Lower lobe of right lung (tissue), 2 donors: ENCODE measurements at regions not wholly inside any gene's neighbourhood (a gene's known extent, or its start where the extent isn't known, plus 50 kb on each side); places are given as distances from the start of the nearest gene placed in this dataset.

Experiments
- ATAC-seq, 2 donors: fragments of 200-7000 bp; cut with Tn5 transposase; one replicate each; pipeline ENCODE4 v1.9.1; 2020 to 2022; ENCODE audit warnings: mild to moderate bottlenecking in 2 of 2, moderate library complexity in 2 of 2
- DNase-seq: peaks from one replicate; pipeline ENCODE4 v3.0.0-alpha.2; 2020
- H3K27ac ChIP-seq: fragments of 200-600 bp; one replicate; pipeline ENCODE4 v1.8.0; 2022
- H3K27me3 ChIP-seq: fragments of 200-600 bp; one replicate; pipeline ENCODE4 v1.8.0; 2022; ENCODE audit warnings: low read depth
- H3K36me3 ChIP-seq: fragments of 200-600 bp; one replicate; pipeline ENCODE4 v1.8.0; 2022; ENCODE audit warnings: mild to moderate bottlenecking
- H3K4me1 ChIP-seq: fragments of 200-600 bp; one replicate; pipeline ENCODE4 v1.8.0; 2022
- H3K4me3 ChIP-seq: fragments of 200-600 bp; one replicate; pipeline ENCODE4 v1.8.0; 2022; ENCODE audit warnings: mild to moderate bottlenecking
- H3K9me3 ChIP-seq: fragments of 200-600 bp; one replicate; pipeline ENCODE4 v1.8.0; 2022
- CTCF ChIP-seq: fragments of 200-600 bp; IDR thresholded peaks from one replicate; pipeline ENCODE4 v1.8.0; 2022; ENCODE audit warnings: antibody characterized with exemption, mild to moderate bottlenecking
- intact Hi-C: fragments of 100-400 bp; cut with DNase I; formaldehyde crosslinking; loops from one replicate; pipeline ENCODE4 v1.11.0; 2022
- donor health status: DM: no; HTN: yes; CAD: no; lungs with severe emphysema.

GRCh38 chr10:128934492-128934891, 532.5 kb upstream of the MGMT start:
- Histone ChIP-seq H3K4me3 (no peak overlapping the region), H3K36me3 (no peaks in the 10 kb centered on the region), H3K4me1 (no peaks in the 10 kb centered on the region), H3K27me3 (no peaks in the 10 kb centered on the region), H3K27ac (no peak overlapping the region), H3K9me3 (no peaks in the 10 kb centered on the region)
- no peak for DNase-seq
- no peak for TF ChIP-seq CTCF
- no peak for ATAC-seq
- intact Hi-C loops, result no loop called here

GRCh38 chr10:128936392-128936791, 530.6 kb upstream of the MGMT start:
- Histone ChIP-seq H3K27ac (no peak overlapping the region), H3K36me3 (no peaks in the 10 kb centered on the region), H3K4me1 (no peaks in the 10 kb centered on the region), H3K27me3 (no peaks in the 10 kb centered on the region), H3K4me3 (no peak overlapping the region), H3K9me3 (no peaks in the 10 kb centered on the region)
- ATAC-seq (no peak), DNase-seq (no peak)
- no peak for TF ChIP-seq CTCF
- intact Hi-C loops, result no loop called here

- Histone ChIP-seq H3K9me3 (no peaks in the 10 kb centered on the region), H3K27me3 (no peaks in the 10 kb centered on the region), H3K36me3 (no peaks in the 10 kb centered on the region), H3K4me1 (no peaks in the 10 kb centered on the region), H3K4me3 (no peak overlapping the region), H3K27ac (no peak overlapping the region)
- no peak for ATAC-seq
- intact Hi-C loops, result no loop called here
- no peak for DNase-seq
- TF ChIP-seq CTCF, result no peak
Measured at GRCh38 chr10:128938558-128938957, 528.5 kb upstream of the MGMT start.

GRCh38 chr10:128940081-128940480, 527.0 kb upstream of the MGMT start:
- DNase-seq, result no peak
- ATAC-seq, result no peak
- H3K4me1 ChIP-seq, result no peaks in the 10 kb centered on the region
- TF ChIP-seq CTCF, result no peak
- no peak overlapping the region for H3K27ac ChIP-seq
- no peaks in the 10 kb centered on the region for H3K27me3 ChIP-seq
- no peak overlapping the region for H3K4me3 ChIP-seq
- intact Hi-C loops, result no loop called here
- H3K9me3 ChIP-seq, result no peaks in the 10 kb centered on the region
- H3K36me3 ChIP-seq, result no peaks in the 10 kb centered on the region

- no peak for ATAC-seq
- TF ChIP-seq CTCF, result no peak
- no peaks in the 10 kb centered on the region for H3K36me3 ChIP-seq
- H3K27me3 ChIP-seq, result no peaks in the 10 kb centered on the region
- no peak overlapping the region for H3K4me3 ChIP-seq
- H3K9me3 ChIP-seq, result no peaks in the 10 kb centered on the region
- H3K4me1 ChIP-seq, result no peaks in the 10 kb centered on the region
- no peak for DNase-seq
- intact Hi-C loops, result no loop called here
- no peak overlapping the region for H3K27ac ChIP-seq
Measured at GRCh38 chr10:128943111-128943510, 523.9 kb upstream of the MGMT start.

- Histone ChIP-seq H3K4me3 (no peak overlapping the region), H3K36me3 (no peaks in the 10 kb centered on the region), H3K27me3 (no peaks in the 10 kb centered on the region), H3K4me1 (no peaks in the 10 kb centered on the region), H3K27ac (no peak overlapping the region), H3K9me3 (no peaks in the 10 kb centered on the region)
- no peak for TF ChIP-seq CTCF
- DNase-seq (no peak), ATAC-seq (no peak)
- intact Hi-C loops, result no loop called here
Measured at GRCh38 chr10:128945398-128945797, 521.6 kb upstream of the MGMT start.
